ENCODE measurements at regions not wholly inside any gene's neighbourhood (a gene's known extent, or its start where the extent isn't known, plus 50 kb on each side); places are given as distances from the start of the nearest gene placed in this dataset.

DNA sequence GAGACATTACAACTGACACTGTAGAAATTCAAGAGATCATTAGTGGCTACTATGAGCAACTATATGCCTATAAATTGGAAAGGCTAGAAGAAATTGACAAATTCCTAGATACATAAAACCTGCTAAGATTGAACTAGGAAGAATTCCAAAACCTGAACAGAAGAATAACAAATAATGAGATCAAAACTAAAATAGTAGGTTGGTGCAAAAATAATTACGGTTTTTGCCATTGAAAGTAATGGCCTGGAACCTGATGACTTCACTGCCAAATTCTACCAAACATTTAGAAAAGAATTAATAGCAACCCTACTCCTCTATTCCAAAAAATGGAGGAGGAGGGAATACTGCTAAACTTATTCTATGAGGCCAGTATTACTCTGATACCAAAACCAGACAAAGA lies 824.9 kb downstream of the KLHL13 start:
- TF ChIP-seq ZFX (IDR thresholded peaks at IDR 0.05), result no peak
- TF ChIP-seq, protein P1, sequence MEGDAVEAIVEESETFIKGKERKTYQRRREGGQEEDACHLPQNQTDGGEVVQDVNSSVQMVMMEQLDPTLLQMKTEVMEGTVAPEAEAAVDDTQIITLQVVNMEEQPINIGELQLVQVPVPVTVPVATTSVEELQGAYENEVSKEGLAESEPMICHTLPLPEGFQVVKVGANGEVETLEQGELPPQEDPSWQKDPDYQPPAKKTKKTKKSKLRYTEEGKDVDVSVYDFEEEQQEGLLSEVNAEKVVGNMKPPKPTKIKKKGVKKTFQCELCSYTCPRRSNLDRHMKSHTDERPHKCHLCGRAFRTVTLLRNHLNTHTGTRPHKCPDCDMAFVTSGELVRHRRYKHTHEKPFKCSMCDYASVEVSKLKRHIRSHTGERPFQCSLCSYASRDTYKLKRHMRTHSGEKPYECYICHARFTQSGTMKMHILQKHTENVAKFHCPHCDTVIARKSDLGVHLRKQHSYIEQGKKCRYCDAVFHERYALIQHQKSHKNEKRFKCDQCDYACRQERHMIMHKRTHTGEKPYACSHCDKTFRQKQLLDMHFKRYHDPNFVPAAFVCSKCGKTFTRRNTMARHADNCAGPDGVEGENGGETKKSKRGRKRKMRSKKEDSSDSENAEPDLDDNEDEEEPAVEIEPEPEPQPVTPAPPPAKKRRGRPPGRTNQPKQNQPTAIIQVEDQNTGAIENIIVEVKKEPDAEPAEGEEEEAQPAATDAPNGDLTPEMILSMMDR (conservative IDR thresholded peaks at IDR 0.05), result no peak
